C4-2B (cell line): ENCODE measurements at regions not wholly inside any gene's neighbourhood (a gene's known extent, or its start where the extent isn't known, plus 50 kb on each side); places are given as distances from the start of the nearest gene placed in this dataset.

Source experiments
- H3K27ac ChIP-seq: fragments of 450-650 bp; 2 replicates; pipeline ENCODE4 v1.5.1; 2017
- ZFX ChIP-seq: fragments of 450-650 bp; IDR thresholded peaks from 2 replicates; pipeline ENCODE4 v1.6.1; 2017
- TF ChIP-seq, protein P1 (sequence below): fragments of 450-650 bp; conservative IDR thresholded peaks from 2 replicates; pipeline ENCODE4 v1.5.1; 2017; ENCODE audit warnings: mild to moderate bottlenecking

DNA sequence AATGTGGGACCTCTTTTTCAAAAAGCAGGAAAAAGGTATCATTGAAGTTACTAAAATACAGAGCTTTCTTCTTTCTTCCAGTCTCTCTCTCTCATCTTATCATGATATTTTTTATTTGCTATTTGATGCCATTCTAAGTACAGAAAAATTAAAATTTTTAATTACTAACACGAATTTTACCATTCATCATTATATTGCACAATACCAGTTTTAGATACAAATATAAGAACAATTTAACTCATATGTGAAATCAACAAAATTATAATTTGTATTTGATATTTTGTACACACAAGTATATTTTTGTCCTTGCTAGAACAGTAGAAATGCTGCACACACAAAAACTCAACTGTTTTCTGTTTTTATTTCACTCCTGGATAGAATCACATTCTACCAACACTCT, 112.2 kb downstream of the OAT start:
- no peak for TF ChIP-seq ZFX
- TF ChIP-seq, protein P1, sequence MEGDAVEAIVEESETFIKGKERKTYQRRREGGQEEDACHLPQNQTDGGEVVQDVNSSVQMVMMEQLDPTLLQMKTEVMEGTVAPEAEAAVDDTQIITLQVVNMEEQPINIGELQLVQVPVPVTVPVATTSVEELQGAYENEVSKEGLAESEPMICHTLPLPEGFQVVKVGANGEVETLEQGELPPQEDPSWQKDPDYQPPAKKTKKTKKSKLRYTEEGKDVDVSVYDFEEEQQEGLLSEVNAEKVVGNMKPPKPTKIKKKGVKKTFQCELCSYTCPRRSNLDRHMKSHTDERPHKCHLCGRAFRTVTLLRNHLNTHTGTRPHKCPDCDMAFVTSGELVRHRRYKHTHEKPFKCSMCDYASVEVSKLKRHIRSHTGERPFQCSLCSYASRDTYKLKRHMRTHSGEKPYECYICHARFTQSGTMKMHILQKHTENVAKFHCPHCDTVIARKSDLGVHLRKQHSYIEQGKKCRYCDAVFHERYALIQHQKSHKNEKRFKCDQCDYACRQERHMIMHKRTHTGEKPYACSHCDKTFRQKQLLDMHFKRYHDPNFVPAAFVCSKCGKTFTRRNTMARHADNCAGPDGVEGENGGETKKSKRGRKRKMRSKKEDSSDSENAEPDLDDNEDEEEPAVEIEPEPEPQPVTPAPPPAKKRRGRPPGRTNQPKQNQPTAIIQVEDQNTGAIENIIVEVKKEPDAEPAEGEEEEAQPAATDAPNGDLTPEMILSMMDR, result no peak
- no peak overlapping the region for H3K27ac ChIP-seq

DNA sequence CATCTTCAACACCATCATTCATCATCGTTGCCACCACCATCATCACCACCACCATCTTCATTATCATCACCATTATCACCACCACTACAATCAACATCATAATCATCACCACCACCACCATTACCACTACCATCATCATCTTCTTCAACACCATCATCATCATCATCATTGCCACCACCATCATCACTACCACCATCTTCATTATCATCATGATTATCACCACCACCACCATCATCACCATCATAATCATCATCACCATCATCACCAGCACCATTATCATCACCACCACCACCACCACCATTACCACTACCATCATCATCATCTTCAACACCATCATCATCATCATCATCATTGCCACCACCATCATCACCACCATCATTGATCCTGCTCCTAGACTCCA, 112.7 kb downstream of the OAT start:
- H3K27ac ChIP-seq, result no peak overlapping the region
- TF ChIP-seq, protein P1, result no peak
- TF ChIP-seq ZFX, result no peak

DNA sequence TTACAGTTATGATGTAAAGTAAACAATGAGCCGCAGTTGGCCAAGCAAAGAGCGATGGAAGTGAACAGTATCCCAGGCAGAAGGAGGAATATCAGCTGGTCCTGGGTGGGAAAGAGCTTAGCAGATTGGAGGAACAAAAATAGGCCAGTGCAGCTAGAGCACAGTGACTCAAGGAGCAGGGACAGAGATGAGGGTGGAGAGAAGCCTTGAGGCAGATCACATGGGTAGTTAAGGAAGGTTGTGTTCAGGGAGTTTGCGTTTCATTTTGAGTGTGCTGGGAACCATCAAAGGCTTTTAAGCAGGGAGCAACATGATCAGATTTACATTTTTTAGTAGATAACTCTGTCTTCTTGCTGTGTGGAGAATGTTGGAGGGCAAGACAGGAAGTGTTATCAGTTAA, 113.6 kb downstream of the OAT start:
- no peak for TF ChIP-seq ZFX
- TF ChIP-seq, protein P1, result no peak
- H3K27ac ChIP-seq, result no peak overlapping the region

DNA sequence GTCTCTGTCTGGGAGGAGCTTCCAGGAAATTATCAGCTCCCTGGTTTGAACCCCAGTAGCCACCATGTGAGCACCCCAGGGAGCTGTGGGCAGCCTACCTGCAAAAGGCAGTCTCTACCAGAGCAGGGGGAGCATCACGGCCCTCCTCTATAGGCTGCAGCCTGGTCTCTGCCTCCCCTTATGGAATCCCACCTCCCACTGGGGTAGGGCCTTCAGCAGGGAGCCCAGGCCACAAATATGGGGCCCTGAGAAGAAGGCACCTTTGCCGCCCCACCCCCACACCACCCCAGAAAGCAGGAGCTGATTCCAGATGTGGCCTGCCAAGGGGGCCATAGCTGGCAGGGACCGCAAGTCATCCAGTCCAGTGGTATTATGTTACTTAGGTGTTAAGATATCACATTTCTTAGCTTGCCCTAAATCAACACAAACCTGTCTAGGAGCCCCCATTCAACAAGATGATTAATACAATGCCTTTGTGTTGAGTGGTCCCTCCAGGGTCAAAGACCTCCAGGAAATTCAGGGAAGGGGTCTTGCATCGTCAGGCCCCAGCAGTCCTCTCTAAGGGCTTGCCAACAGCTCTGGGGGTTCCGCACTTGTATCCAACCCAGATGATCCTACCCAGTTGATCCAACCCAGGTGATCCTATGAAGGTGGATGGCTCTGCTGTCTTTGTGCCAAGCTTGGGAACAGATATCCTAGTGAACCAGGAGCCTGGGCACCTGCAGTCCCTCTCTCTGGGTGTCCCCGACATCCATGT, 114.9 kb downstream of the OAT start:
- no peak for TF ChIP-seq ZFX
- TF ChIP-seq, protein P1, result no peak
- H3K27ac ChIP-seq, result peak overlapping the region; percentile 10; the same call in 1 of the 2 replicates

DNA sequence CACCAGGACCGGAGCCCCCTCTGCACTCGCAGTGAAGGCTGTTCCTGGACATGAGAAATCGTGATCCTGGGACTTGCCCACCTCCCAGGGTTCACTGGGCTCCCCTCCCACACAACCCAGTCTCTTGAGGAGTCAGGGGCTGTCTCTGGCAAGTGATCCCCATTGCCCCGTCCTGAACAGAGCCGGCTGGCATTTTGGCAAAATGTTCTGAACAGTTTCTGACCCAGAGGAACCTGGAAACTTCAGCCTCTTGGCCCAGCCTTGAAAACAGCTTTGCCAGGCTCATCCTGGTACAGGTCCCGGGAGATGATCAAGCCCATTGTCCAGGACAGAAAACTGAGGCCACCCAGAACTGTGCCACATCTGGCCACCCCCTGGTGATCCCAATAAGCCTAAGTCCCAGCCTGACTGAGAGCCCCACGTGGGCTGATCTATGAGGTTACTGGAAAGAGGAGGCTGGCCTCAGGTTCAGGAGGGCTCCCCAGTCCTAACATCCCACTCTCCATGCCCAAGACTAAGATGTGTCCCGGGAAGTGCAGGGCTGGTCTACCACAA, 115.7 kb downstream of the OAT start:
- TF ChIP-seq ZFX, result no peak
- TF ChIP-seq, protein P1, result no peak
- no peak overlapping the region for H3K27ac ChIP-seq

DNA sequence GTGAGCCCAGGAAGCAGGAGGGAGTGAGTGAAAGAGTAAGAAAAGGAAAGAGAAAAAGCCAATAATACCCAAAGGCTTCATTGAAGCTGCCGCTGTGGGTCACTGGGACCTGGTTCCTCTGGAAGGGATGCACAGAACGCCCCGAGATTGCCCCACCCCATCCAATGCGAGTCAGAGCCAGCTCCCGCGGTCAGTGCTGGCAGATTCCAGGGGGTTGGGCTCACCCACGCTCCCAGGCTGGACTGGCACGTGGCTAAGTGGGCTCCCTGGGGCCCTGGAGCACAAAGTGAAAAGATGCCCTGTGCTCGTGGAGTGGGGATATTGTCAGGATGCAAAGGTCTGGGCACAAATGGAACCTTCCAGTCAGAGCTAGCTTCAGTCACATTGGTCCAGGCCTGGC, 117.0 kb downstream of the OAT start:
- TF ChIP-seq, protein P1, result no peak
- TF ChIP-seq ZFX, result no peak
- H3K27ac ChIP-seq, result no peak overlapping the region

DNA sequence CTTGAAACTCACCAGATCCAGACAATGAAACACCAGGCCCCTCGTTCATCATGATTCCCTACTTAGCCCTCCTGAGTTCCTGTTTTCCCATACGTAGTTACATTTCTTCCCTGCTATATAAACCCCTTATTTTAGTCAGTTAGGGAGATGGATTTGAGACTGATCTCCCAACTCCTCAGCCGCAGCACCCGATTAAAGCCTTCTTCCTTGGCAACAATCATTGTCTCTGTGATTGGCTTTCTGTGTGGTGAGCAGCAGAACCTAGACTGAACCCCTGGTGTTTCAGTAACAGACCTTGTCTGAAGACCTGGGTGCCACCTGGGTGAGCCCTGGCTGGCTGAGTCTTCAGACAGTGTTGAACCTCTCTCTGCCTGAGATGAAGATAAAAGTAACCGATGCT, 118.0 kb downstream of the OAT start:
- TF ChIP-seq, protein P1, result no peak
- TF ChIP-seq ZFX, result no peak
- H3K27ac ChIP-seq, result no peak overlapping the region
